Right lobe of liver (tissue), 6 donors: ENCODE measurements at regions not wholly inside any gene's neighbourhood (a gene's known extent, or its start where the extent isn't known, plus 50 kb on each side); places are given as distances from the start of the nearest gene placed in this dataset.

ENCODE experiments used
- ATAC-seq, 4 donors: fragments of 200-7000 bp; cut with Tn5 transposase; one replicate each; pipeline ENCODE4 v1.9.1; 2020; ENCODE audit warnings: mild to moderate bottlenecking in 4 of 4, moderate library complexity in 4 of 4
- DNase-seq, 3 donors: peaks; one replicate each; pipeline ENCODE4 v3.0.0-alpha.2; 2020
- H3K27ac ChIP-seq, 3 donors: fragments of 200-600 bp; one replicate each; pipeline ENCODE4 v1.8.0; 2022
- H3K27me3 ChIP-seq, 2 donors: fragments of 200-600 bp; one replicate each; pipeline ENCODE4 v1.8.0; 2022
- H3K36me3 ChIP-seq, 4 donors: fragments of 200-600 bp; sonication (generic) in 1 of 4; one replicate each; pipeline versions ENCODE4 v1.5.1 to v1.8.0; 2017 to 2022; ENCODE audit warnings: control low read depth in 1 of 4
- H3K4me1 ChIP-seq, 4 donors: fragments of 200-600 bp; sonication (generic) in 1 of 4; one replicate each; pipeline versions ENCODE4 v1.5.1 to v1.8.0; 2017 to 2022; ENCODE audit warnings: control low read depth in 1 of 4
- H3K4me3 ChIP-seq, 3 donors: fragments of 200-600 bp; one replicate each; pipeline ENCODE4 v1.8.0; 2022
- H3K9me3 ChIP-seq, 4 donors: fragments of 200-600 bp; sonication (generic) in 1 of 4; one replicate each; pipeline versions ENCODE4 v1.5.1 to v1.8.0; 2017 to 2022; ENCODE audit warnings: control low read depth in 1 of 4
- CTCF ChIP-seq, 4 donors: fragments of 200-600 bp in 3 of 4; fragments of 450-650 bp in 1 of 4; IDR thresholded peaks; one replicate each; pipeline versions ENCODE4 v1.5.1 to v1.8.0; 2016 to 2022; ENCODE audit warnings: antibody characterized with exemption in 4 of 4, mild to moderate bottlenecking in 2 of 4
- POLR2A ChIP-seq: fragments of 450-650 bp; IDR thresholded peaks from one replicate; pipeline ENCODE4 v1.6.1; 2017; ENCODE audit warnings: antibody characterized with exemption, mild to moderate bottlenecking
- WGBS: methylation state at CpG from one replicate; pipeline ENCODE4 v1.1.6; 2018; ENCODE audit warnings: low coverage, low lambda C conversion rate; ENCODE audit not compliant: insufficient coverage; ENCODE audit errors: missing lambda C conversion rate; 5-methylcytosine and 5-hydroxymethylcytosine counted together
- intact Hi-C, 2 donors: fragments of 100-400 bp; cut with DNase I; formaldehyde crosslinking; loops; one replicate each; pipeline versions ENCODE4 v1.11.2 to v1.14.1; 2022
- donor health status: DM: no; HTN: yes; CAD: no.
- donor health status: DM: no; HTN: no; CAD: no.
- donor health status: DM: no; HTN: no; CAD: no.
- donor health status: DM: no; HTN: yes; CAD: no.
- donor health status: DM: no; HTN: yes; CAD: no.

GRCh38 chr1:198925567-198925966, 286.7 kb downstream of the PTPRC start:
- no peaks in the 10 kb centered on the region for H3K27me3 ChIP-seq
- intact Hi-C loops = no loop called here
- no peak overlapping the region for H3K4me3 ChIP-seq
- ATAC-seq (no peak), DNase-seq (no peak)
- no peaks in the 10 kb centered on the region for H3K36me3 ChIP-seq
- H3K4me1 ChIP-seq = no peaks in the 10 kb centered on the region
- no peak for TF ChIP-seq CTCF (IDR thresholded peaks at IDR 0.05)
- TF ChIP-seq POLR2A = no peak
- no peak overlapping the region for H3K27ac ChIP-seq
- H3K9me3 ChIP-seq = no peaks in the 10 kb centered on the region

GRCh38 chr1:198927129-198927528, 288.3 kb downstream of the PTPRC start:
- DNase-seq (no peak), ATAC-seq (no peak)
- Histone ChIP-seq H3K9me3 (no peaks in the 10 kb centered on the region), H3K4me3 (no peak overlapping the region), H3K27ac (no peak overlapping the region), H3K36me3 (no peaks in the 10 kb centered on the region), H3K27me3 (no peaks in the 10 kb centered on the region), H3K4me1 (no peaks in the 10 kb centered on the region)
- intact Hi-C loops = no loop called here
- TF ChIP-seq CTCF (IDR thresholded peaks at IDR 0.05) (no peak), POLR2A (no peak)
- WGBS = 59% methylated on average over 3 of the region's 3 CpGs

- DNase-seq = no peak
- H3K4me1 ChIP-seq = no peaks in the 10 kb centered on the region
Measured at GRCh38 chr1:198929111-198929604, 290.3 kb downstream of the PTPRC start.

GRCh38 chr1:198929961-198930599, 291.2 kb downstream of the PTPRC start:
- Histone ChIP-seq H3K4me1 (no peaks in the 10 kb centered on the region), H3K27me3 (no peaks in the 10 kb centered on the region), H3K4me3 (no peak overlapping the region), H3K9me3 (no peaks in the 10 kb centered on the region), H3K27ac (peak overlapping the region in 2 of 3 donors; percentile 6 to 35), H3K36me3 (no peaks in the 10 kb centered on the region)
- WGBS = 41% methylated on average over 9 of the region's 9 CpGs
- DNase-seq = no peak
- intact Hi-C loops = no loop called here
- TF ChIP-seq CTCF (IDR thresholded peaks at IDR 0.05) (no peak), POLR2A (peak; percentile 33)
- ATAC-seq = peak; percentile 14 to 65 (median 61)

More at GRCh38 chr1:198929111-198929604, 290.3 kb downstream of the PTPRC start:
- H3K27me3 ChIP-seq = no peaks in the 10 kb centered on the region
- TF ChIP-seq POLR2A (no peak), CTCF (IDR thresholded peaks at IDR 0.05) (no peak)
- H3K4me3 ChIP-seq = no peak overlapping the region
- peak in 1 of 4 donors; percentile 33 for ATAC-seq
- no peaks in the 10 kb centered on the region for H3K36me3 ChIP-seq
- WGBS = 25% methylated on average over 4 of the region's 4 CpGs
- H3K27ac ChIP-seq = no peak overlapping the region
- intact Hi-C loops = no loop called here
- H3K9me3 ChIP-seq = no peaks in the 10 kb centered on the region
